HG02973 (cell line): ENCODE measurements at regions not wholly inside any gene's neighbourhood (a gene's known extent, or its start where the extent isn't known, plus 50 kb on each side); places are given as distances from the start of the nearest gene placed in this dataset.

ENCODE experiments used
- ATAC-seq: cut with Tn5 transposase; IDR thresholded peaks from one replicate; pipeline ENCODE4 v1.9.1; 2021; ENCODE audit warnings: moderate library complexity; ENCODE audit not compliant: unreplicated experiment

- no peak for ATAC-seq
Measured at GRCh38 chr7:13411151-13411550, 578.3 kb downstream of the ETV1 start.

DNA sequence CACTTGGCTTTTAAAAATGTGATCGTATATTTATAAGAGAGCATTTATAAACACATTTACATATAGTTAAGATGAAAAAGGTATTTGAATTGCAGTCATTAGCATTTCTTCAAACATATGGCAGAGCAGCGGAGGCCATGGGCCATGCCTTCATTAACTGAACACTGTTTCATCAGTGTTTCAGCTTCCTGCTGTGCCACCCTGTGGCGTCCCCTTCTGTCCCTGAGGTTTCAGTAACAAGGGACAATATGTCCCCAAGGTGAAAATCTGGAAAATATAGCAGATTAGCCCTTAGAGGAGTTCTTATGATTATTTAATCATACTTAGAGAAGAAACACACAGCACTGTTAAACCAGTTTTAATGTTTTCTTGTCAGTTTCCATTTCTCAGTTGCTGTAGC is 577.8 kb downstream of the ETV1 start:
- ATAC-seq: no peak

GRCh38 chr7:13414181-13414580 is 575.3 kb downstream of the ETV1 start:
- ATAC-seq: no peak

GRCh38 chr7:13414661-13415107 is 574.8 kb downstream of the ETV1 start:
- ATAC-seq: no peak

DNA sequence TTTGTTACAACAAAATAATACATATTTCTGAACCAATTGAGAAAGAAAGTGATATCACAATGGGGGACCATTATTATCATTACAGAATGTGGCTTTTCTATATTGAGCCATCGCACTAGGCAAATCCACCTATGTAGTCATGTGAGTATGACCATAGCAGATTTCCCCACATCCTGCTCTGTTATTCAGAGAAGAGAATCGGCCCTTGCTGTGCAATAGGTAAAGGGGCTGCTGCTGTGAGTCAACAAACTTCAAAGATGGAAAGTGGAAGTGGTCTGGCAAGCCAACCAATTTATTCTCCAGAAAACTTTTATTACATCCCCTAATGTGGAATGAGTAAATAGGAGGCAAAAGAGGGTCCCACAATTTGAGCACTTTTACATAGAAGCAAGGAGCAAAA is 573.4 kb downstream of the ETV1 start:
- no peak for ATAC-seq

DNA sequence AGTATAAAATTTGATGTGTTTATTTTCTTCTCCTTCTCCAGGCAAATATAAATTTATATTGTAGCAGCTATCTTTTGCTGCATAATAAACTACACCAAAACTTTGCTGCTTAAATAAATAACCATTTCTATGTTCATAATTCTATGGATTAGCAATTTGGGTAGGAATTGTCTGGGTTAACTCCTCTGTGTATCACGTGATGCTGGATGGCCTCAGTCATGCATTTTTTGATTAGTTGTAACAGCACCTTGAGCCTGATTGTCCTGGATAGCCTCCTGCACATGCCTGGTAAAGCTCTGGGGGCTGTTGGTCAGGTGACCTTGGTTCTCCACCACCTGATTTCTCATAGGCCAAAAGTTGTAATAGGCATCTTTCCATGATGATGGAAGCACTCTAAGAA is 572.9 kb downstream of the ETV1 start:
- ATAC-seq: no peak

DNA sequence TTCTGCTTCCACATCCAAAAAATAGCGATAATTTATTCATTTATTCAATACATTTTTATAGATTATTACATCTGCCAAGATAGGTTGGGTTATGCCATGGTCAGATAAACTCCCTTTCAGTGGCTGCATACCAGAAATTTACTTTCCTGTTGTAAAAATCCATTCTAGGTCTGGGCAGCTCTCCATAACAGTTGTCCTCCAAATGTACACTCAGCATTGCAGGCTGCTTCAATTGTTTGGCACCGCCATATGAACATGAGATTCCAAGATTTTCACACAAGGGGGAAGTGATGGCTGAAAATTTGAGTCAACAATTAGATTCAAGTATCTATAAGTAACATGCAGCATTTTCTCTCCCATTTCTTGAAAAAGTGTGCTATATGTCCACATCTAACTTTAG is 568.7 kb downstream of the ETV1 start:
- no peak for ATAC-seq

DNA sequence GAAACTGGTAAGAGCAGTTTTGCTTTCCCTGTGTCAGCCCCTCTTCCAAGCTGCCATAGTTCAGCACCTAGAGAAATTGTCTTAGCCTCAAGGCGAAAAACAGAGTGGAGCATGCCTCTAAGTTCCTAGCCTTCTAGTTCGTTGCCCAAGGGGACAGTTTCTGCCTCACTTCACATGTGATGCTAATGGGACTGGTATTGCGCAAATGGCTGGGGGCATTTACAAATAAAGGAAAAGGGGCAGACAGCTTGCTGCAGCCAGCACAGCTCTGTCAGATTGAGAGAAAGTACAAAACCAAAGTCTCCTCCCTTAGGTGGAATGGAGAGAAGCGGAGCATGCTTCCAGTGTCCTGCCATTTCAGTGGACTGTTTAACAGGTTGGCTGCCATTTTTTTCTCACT is 567.7 kb downstream of the ETV1 start:
- no peak for ATAC-seq

DNA sequence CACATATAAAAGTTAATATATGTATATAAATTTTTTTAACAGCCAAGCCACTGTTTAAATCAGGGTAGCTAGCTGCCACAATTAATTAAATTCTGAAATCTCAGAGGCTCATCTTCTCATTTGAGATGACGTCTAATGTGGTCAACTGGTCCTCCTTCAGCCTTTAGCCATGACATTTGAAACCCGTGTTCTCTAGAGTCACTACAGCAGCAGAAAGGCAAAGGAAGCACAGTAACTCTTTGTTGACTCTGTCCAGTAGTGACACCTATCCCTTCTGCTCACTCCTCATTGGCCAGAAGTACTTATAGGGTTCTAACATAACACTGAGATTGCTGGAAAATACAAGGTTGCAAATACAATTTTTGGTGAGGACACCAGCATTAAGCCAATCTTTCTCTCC is 555.5 kb downstream of the ETV1 start:
- ATAC-seq: no peak

DNA sequence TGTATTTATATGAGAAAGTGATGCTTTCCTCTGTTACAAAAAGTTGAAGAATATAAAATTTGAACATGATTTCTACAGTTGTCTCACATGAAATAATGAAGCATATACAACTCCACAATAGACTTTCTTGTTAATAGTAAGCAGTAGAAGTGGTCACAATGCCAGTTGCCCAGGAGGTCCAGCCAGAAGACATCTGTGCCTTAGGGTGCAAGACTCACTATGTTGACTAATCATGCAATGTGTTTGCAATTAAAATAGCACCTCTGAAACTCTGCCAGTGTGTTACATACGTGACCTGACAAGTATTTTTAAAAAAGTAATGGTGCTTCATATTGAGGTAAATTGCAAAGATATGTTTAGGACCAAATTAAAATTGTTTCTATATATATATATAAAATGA is 547.2 kb downstream of the ETV1 start:
- no peak for ATAC-seq

DNA sequence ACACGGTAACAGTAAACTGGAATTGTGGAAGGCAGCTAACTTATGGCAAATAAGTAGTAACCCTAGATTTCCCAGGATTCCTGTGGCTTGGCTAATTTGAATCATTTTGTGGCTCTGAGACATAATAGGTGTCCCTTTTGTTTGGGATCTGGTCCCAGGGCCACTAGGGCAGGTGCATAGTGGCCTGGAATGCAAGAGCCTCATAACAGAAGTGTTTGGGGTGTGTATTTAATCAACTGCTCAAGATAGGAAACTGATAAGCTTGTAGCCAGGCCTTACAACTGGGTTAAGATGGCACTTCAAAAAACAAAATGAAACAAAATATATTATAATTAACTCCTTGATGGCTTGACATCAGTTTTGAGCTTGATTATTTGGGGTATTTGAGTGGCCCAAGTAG is 541.8 kb downstream of the ETV1 start:
- no peak for ATAC-seq

- ATAC-seq: no peak
Measured at GRCh38 chr7:13448243-13448642, 541.2 kb downstream of the ETV1 start.

DNA sequence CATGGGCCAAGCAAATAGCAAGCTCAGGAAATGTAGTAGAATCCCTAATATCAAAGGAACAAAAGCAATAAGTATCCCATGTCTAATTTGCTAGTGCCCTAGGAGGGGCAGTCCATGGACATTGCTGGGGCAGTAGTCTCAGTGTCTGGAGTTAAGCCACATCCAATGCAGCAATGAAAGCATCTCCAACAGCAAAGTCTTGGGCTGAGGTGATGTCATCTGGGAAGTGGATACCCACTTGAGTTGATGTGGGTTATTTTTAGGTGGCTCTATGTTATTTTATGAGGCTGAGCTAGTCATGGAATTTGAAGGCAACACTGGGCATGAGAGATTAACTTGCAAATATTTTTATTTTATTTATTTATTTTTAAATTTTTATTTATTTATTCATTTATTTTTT is 540.0 kb downstream of the ETV1 start:
- no peak for ATAC-seq

DNA sequence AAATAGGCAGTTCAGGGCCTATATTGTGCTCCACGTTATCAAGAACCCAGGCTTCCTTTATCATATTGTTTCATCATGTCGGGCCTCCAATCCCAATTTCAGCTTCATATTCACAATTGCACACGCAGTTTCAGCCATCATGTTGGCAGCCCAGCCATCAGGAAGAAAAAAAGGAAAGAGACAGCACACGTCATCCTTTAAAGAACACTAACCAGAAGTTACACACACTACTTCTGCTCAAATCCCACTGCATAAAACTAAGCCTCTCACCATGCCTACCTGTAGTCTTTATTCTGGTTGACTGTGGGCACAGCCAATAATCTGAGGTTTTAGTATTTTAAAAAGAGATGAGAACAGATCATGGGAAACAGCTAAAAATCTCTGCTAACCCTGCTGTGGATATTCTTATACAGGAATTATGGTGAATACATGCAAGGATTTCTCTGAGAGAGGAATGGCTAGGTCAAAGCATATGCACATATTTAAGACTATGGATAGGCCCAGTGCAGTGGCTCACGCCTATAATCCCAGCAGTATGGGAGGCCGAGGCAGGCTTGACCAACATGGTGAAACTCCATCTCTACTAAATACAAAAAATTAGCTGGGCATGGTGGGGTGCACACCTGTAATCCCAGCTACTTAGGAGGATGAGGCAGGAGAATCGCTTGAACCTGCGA is 534.4 kb downstream of the ETV1 start:
- no peak for ATAC-seq

GRCh38 chr7:13457790-13458189 is 531.7 kb downstream of the ETV1 start:
- no peak for ATAC-seq

DNA sequence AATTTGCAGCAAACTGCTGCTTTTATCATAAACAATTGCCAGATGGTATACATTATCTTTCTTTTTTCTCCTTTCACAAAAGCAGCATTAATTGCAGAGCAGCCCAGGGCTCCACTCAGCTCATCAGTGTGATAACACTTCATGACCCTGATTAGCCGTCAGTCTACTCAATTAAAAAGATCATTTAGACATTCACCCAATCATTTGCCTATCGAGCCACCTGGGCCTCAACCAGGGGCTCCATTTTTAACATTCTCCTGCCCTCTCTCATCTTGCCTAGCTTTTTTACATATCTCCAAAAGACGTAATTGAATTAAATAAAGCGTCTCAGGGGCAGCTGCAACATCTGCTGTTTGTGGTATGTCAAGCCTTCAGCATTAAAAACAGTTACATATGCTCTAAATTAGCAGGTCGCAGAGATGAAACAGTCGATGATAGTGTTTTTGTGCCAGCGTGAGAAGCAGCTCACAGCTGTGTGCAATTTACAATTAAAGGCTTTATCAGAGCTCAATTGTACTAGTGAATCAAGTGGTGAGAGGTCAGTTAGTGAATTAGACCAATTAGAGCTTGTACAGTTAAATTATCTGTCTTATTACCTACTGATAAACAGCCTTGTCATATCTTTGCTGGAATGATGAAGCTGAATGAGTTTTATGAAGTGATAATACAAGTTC is 522.5 kb downstream of the ETV1 start:
- ATAC-seq: no peak

DNA sequence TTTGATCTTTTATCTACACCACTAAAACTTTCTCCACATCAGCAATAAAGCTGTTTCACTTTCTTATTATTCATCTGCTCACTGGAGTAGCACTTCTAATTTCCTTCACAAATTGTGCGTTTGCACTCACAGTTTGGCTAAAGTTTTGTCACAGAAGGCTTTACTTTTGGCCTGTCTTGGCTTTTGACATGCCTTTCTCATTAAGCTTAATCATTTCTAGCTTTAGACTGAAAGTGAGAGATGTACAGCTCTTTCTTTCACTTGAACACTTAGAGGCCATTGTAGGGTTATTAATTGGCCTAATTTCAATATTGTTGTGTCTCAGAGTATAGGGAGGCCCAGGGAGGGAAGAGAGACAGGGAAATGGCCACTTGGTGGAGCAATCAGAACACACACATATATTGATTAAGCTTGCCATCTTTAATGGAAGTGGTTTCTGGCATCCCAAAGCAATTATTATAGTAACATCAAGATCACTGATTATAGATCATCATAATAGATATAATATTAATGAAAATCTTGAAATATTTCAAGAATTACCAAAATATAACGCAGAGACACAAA is 512.5 kb downstream of the ETV1 start:
- no peak for ATAC-seq

- ATAC-seq: no peak
Measured at GRCh38 chr7:13489386-13489785, 500.1 kb downstream of the ETV1 start.

- no peak for ATAC-seq
Measured at GRCh38 chr7:13496976-13497375, 492.5 kb downstream of the ETV1 start.

- ATAC-seq: no peak
Measured at GRCh38 chr7:13508586-13508985, 480.9 kb downstream of the ETV1 start.

DNA sequence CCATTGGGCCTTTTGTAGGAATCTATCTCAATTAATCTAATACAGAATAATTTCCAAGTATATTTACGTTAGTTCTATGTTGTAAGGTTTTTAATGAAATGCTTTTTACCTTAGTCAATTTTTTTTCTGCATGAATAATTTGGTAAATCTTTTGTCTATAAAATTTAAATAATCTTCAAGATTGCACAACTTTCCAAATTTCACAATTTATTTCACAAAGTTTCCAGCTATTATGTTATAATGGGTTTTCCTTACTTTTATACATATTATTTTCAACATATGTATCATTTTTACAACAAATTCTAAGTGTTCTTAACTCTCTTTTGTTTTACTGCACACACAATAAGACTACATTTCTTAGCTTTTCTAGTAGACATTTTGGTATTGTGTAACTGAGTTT is 470.7 kb downstream of the ETV1 start:
- no peak for ATAC-seq

DNA sequence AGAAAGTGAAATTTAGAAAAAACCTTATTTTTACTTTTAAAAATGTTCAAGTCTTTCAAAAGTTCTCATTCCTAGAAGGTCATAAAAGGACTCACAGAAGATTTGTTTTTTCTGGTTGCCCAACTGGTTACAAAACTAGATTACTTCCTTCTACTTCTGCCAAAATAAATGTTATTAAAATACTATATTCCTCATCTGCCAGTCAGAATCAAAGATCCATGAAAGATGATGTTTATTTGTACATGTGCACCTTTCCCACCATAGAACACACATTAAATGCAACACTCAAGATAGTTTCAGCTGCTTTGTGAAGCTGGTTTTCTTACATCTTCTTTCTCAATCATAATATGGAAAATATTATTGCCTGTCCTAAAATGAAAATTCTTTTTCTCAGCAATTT is 465.4 kb downstream of the ETV1 start:
- no peak for ATAC-seq
